K562 (cell line): ENCODE measurements at regions not wholly inside any gene's neighbourhood (a gene's known extent, or its start where the extent isn't known, plus 50 kb on each side); places are given as distances from the start of the nearest gene placed in this dataset.

ENCODE experiments used
- ATAC-seq: fragments of 200-7000 bp; cut with Tn5 transposase; 3 replicates; pipeline ENCODE4 v1.9.1; 2020; ENCODE audit warnings: moderate library complexity
- BruUV-seq: library from RNA; stranded (reverse); fragments of 400-500 nt; replicated peaks from 2 replicates; lab custom pipeline; 2021; lab: Mats Ljungman, UMichigan
- CTCF ChIA-PET: fragments of 300-600 bp; formaldehyde crosslinking; extraction: SDS; loops from one replicate; lab custom pipeline; 2021; ENCODE audit warnings: low intra/inter-chr PET ratio; lab: Yijun Ruan, JAX
- POLR2A ChIA-PET: fragments of 300-600, 350-650 bp; sonication (Branson Sonifier 250); formaldehyde crosslinking; extraction: SDS; loops from one replicate; lab custom pipeline; 2021; ENCODE audit warnings: antibody characterized with exemption, inconsistent platforms; lab: Yijun Ruan, JAX
- DNase-seq, 4 experiments: peaks; one replicate each; pipeline versions ENCODE4 v3.0.0 to v3.0.0-alpha.2; 2011 to 2018; ENCODE audit warnings: low spot score in 3 of 4, mixed read lengths in 3 of 4; ENCODE audit errors: extremely low read depth in 1 of 4
- FAIRE-seq: peaks from 2 replicates; lab custom pipeline; 2011; peaks lifted over from hg19 to GRCh38; lab: Jason Lieb, UNC
- H2AFZ ChIP-seq: 2 replicates; pipeline ENCODE4 v1.6.0; 2011; ENCODE audit warnings: low read depth, low read length, control low read depth, inconsistent platforms
- H3K27ac ChIP-seq: fragments of 200-600 bp; 3 replicates; pipeline ENCODE4 v1.8.0; 2011; ENCODE audit warnings: low read depth, mild to moderate bottlenecking, control low read depth, inconsistent platforms, low read length, moderate library complexity, mixed read lengths; ENCODE audit errors: extremely low read depth
- H3K27me3 ChIP-seq, 2 experiments: fragments of 300-600 bp in 1 of 2; 2 replicates in 1 of 2; 3 replicates in 1 of 2; pipeline versions ENCODE4 v1.6.0 to v1.8.0; 2011; ENCODE audit warnings: inconsistent platforms in 2 of 2, low read length in 2 of 2, mild to moderate bottlenecking in 1 of 2, mixed read lengths in 1 of 2, moderate library complexity in 1 of 2; ENCODE audit not compliant: control insufficient read depth in 2 of 2, insufficient read depth in 2 of 2
- H3K36me3 ChIP-seq: fragments of 300-600 bp; 3 replicates; pipeline ENCODE4 v1.8.0; 2011; ENCODE audit warnings: mild to moderate bottlenecking, low read length, inconsistent platforms; ENCODE audit not compliant: control insufficient read depth, insufficient read depth
- H3K4me1 ChIP-seq, 2 experiments: fragments of 200-600 bp in 1 of 2; replicated peaks in 1 of 2; 2 replicates in 1 of 2; 3 replicates in 1 of 2; pipeline versions ENCODE4 v1.5.1 to v1.8.0; 2011; ENCODE audit warnings: inconsistent platforms in 2 of 2, low read length in 2 of 2, mild to moderate bottlenecking in 1 of 2, mixed read lengths in 1 of 2, moderate library complexity in 1 of 2; ENCODE audit not compliant: control insufficient read depth in 2 of 2, insufficient read depth in 2 of 2
- H3K4me2 ChIP-seq: 2 replicates; pipeline ENCODE4 v1.6.1; 2011; ENCODE audit warnings: low read length, control low read depth, inconsistent platforms, mixed read lengths; ENCODE audit not compliant: insufficient read depth
- H3K4me3 ChIP-seq: fragments of 200-600 bp; sonication (generic), shearing (Covaris generic); 2 replicates; pipeline ENCODE4 v1.5.1; 2016; ENCODE audit warnings: control low read depth, inconsistent platforms
- H3K79me2 ChIP-seq: fragments of 200-600 bp; 3 replicates; pipeline ENCODE4 v1.8.0; 2011; ENCODE audit warnings: low read length, inconsistent platforms; ENCODE audit not compliant: control insufficient read depth, insufficient read depth
- H3K9ac ChIP-seq, 2 experiments: 2 replicates each; pipeline versions ENCODE4 v1.6.0 to v1.6.1; 2011; ENCODE audit warnings: low read depth in 2 of 2, low read length in 2 of 2, control low read depth in 1 of 2, inconsistent platforms in 1 of 2, mild to moderate bottlenecking in 1 of 2, mixed read lengths in 1 of 2; ENCODE audit not compliant: insufficient read depth in 1 of 2
- H3K9me1 ChIP-seq: one replicate; pipeline ENCODE4 v1.6.0; 2011; ENCODE audit warnings: inconsistent platforms, mild to moderate bottlenecking, low read length, moderate library complexity; ENCODE audit not compliant: control insufficient read depth, insufficient read depth
- H3K9me3 ChIP-seq: replicated peaks from 2 replicates; pipeline ENCODE4 v1.5.1; 2011; ENCODE audit warnings: low read depth, low read length, inconsistent platforms; ENCODE audit not compliant: control insufficient read depth, insufficient read depth
- H4K20me1 ChIP-seq: replicated peaks from 2 replicates; pipeline ENCODE4 v1.6.1; 2011; ENCODE audit warnings: low read length, inconsistent platforms, mixed read lengths; ENCODE audit not compliant: control insufficient read depth, insufficient read depth
- FOXA3 ChIP-seq, 2 experiments: fragments of 450-650 bp in 1 of 2; sonication (generic) in 1 of 2; formaldehyde crosslinking; IDR thresholded peaks in 1 of 2; conservative IDR thresholded peaks in 1 of 2; 2 replicates each; pipeline versions ENCODE4 v1.4.0 to v1.8.0; 2020 to 2022; ENCODE audit warnings: mild to moderate bottlenecking in 2 of 2, missing genetic modification reagents in 1 of 2
- PTRF ChIP-seq: fragments of 450-650 bp; IDR thresholded peaks from 2 replicates; pipeline ENCODE4 v1.6.1; 2016; ENCODE audit warnings: mild to moderate bottlenecking, missing genetic modification characterization, missing compliant biosample characterization
- ZBTB1 ChIP-seq: sonication (generic); formaldehyde crosslinking; IDR thresholded peaks from 2 replicates; pipeline ENCODE4 v1.8.1; 2023; ENCODE audit warnings: missing genetic modification reagents, low read depth, mild to moderate bottlenecking, borderline replicate concordance
- WGBS: fragments of 100-300 bp; shearing (Covaris generic); methylation state at CpG from one replicate; pipeline ENCODE4 v1.1.6; 2016; ENCODE audit warnings: low coverage, mixed read lengths; ENCODE audit not compliant: insufficient coverage; ENCODE audit errors: missing lambda C conversion rate; 5-methylcytosine and 5-hydroxymethylcytosine counted together
- in situ Hi-C: fragments of 300-500 bp; cut with MboI; formaldehyde crosslinking; loops from 4 replicates; pipeline ENCODE4 v1.15.0; 2018; ENCODE audit warnings: inconsistent platforms, mixed read lengths
- intact Hi-C: fragments of 100-400 bp; cut with micrococcal nuclease; formaldehyde crosslinking; loops from 2 replicates; pipeline ENCODE4 v1.14.2; 2022
- TF ChIP-seq, protein P1 (sequence below), 2 experiments: fragments of 450-650 bp in 1 of 2; IDR thresholded peaks; 2 replicates each; pipeline ENCODE4 v1.6.1; 2011 to 2017; ENCODE audit warnings: low read depth in 2 of 2, antibody characterized with exemption in 1 of 2, borderline replicate concordance in 1 of 2, low read length in 1 of 2, mild to moderate bottlenecking in 1 of 2, mixed read lengths in 1 of 2; ENCODE audit not compliant: control insufficient read depth in 1 of 2

- in situ Hi-C loops (no loop called here), intact Hi-C loops (no loop called here)
- DNase-seq, result no peak
- peaks cover 0 to 7% of the 10 kb centered on the region in 2 experiments; a peak in 1 of 5 replicates for H3K4me1 ChIP-seq
- TF ChIP-seq, protein P1, sequence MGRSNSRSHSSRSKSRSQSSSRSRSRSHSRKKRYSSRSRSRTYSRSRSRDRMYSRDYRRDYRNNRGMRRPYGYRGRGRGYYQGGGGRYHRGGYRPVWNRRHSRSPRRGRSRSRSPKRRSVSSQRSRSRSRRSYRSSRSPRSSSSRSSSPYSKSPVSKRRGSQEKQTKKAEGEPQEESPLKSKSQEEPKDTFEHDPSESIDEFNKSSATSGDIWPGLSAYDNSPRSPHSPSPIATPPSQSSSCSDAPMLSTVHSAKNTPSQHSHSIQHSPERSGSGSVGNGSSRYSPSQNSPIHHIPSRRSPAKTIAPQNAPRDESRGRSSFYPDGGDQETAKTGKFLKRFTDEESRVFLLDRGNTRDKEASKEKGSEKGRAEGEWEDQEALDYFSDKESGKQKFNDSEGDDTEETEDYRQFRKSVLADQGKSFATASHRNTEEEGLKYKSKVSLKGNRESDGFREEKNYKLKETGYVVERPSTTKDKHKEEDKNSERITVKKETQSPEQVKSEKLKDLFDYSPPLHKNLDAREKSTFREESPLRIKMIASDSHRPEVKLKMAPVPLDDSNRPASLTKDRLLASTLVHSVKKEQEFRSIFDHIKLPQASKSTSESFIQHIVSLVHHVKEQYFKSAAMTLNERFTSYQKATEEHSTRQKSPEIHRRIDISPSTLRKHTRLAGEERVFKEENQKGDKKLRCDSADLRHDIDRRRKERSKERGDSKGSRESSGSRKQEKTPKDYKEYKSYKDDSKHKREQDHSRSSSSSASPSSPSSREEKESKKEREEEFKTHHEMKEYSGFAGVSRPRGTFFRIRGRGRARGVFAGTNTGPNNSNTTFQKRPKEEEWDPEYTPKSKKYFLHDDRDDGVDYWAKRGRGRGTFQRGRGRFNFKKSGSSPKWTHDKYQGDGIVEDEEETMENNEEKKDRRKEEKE (IDR thresholded peaks at IDR 0.05; ENCODE audit: borderline replicate concordance in 1 of 2, control insufficient read depth in 1 of 2, low read depth in 2 of 2, low read length in 1 of 2), result no peak
- no peak for TF ChIP-seq ZBTB1 (CRISPR knock-in tag)
- no peak for TF ChIP-seq PTRF (tag)
- TF ChIP-seq FOXA3 (CRISPR knock-in tag; conservative IDR thresholded peaks at IDR 0.05 in 1 of 2, IDR thresholded peaks at IDR 0.05 in 1 of 2), result no peak
- no peak overlapping the region for H3K4me3 ChIP-seq
- ATAC-seq, result no peak
- CTCF ChIA-PET, result no interaction called here
- POLR2A ChIA-PET, result interaction anchor here (0.7 to 0.8 kb wide), 3 partner anchors 18 to 292 kb away, joined by 3 read pairs; no protein-coding TSS in a partner anchor
- H3K4me2 ChIP-seq, result no peak overlapping the region
- H3K27me3 ChIP-seq, result peaks cover 0 to 4% of the 10 kb centered on the region in 2 experiments; a peak in 1 of 5 replicates
- WGBS, result 0% methylated on average over 1 of the region's 1 CpG
- H3K36me3 ChIP-seq, result no peaks in the 10 kb centered on the region
- H3K9me3 ChIP-seq, result no peaks in the 10 kb centered on the region
- FAIRE-seq, result no peak
- H3K9ac ChIP-seq, result no peak overlapping the region
- H3K9me1 ChIP-seq, result no peaks in the 10 kb centered on the region
- no TSS peak for BruUV-seq
- no peaks in the 10 kb centered on the region for H4K20me1 ChIP-seq
- H3K27ac ChIP-seq, result no peak overlapping the region
- no peak overlapping the region for H2AFZ ChIP-seq
- no peaks in the 10 kb centered on the region for H3K79me2 ChIP-seq
Measured at GRCh38 chr15:25993506-25993905, 130.4 kb upstream of the ATP10A start.
